GM12872 (cell line): ENCODE measurements at regions not wholly inside any gene's neighbourhood (a gene's known extent, or its start where the extent isn't known, plus 50 kb on each side); places are given as distances from the start of the nearest gene placed in this dataset.

ENCODE experiments used
- CTCF ChIP-seq: IDR thresholded peaks from 3 replicates; pipeline ENCODE4 v1.5.1; 2011; ENCODE audit warnings: low read depth, mild to moderate bottlenecking, low read length, moderate library complexity; ENCODE audit not compliant: insufficient read depth

GRCh38 chr6:6962699-6963098 is 145.1 kb upstream of the RREB1 start:
- no peak for TF ChIP-seq CTCF

DNA sequence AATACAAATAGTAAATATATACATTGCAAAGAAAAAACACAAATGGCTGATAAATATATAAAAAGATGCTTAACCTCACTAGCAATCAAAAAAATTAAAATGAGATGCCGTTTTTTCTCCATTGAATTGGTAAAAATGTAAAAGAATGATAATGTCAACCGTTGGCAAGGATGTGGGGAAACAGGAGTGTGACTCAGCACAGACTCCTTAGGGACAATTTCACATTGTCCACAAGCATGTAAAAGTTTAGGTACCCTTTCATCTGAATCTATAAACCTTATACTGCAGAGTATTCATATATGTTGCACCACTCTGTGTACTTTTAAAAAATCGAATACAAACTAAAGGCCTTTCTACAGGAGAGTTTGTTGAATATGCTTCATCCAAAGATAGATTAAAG is 143.1 kb upstream of the RREB1 start:
- no peak for TF ChIP-seq CTCF

- TF ChIP-seq CTCF = no peak
Measured at GRCh38 chr6:6966127-6966526, 141.6 kb upstream of the RREB1 start.

GRCh38 chr6:6966569-6966968 is 141.2 kb upstream of the RREB1 start:
- no peak for TF ChIP-seq CTCF

- TF ChIP-seq CTCF = no peak
Measured at GRCh38 chr6:6968357-6968730, 139.4 kb upstream of the RREB1 start.

GRCh38 chr6:6968731-6969552 is 138.8 kb upstream of the RREB1 start:
- TF ChIP-seq CTCF = no peak

DNA sequence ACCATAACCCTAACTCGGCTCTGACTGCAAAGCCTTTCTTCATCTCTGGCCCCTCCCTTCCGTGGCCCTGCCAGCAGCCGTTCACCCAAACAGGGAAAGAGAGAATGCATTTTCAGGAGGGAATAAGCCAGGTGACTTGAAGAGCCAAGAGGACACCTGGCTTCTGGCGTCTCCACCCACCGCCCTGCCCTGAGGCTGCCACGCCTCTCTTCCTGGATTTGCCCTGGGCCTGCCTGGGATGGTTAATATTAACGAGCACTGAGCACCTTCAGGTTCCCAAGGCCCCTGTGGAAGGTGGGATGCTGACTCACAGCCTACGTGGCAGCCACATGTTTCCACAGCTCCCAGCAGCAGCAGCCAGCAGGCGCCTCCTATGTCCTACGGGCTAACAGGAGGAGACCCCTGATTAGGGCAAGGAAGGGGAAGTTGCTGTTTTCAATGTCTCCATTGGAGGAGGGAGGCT is 138.0 kb upstream of the RREB1 start:
- no peak for TF ChIP-seq CTCF
